ENCODE measurements at regions not wholly inside any gene's neighbourhood (a gene's known extent, or its start where the extent isn't known, plus 50 kb on each side); places are given as distances from the start of the nearest gene placed in this dataset.

- Histone ChIP-seq H3K36me3 (no peaks in the 10 kb centered on the region), H3K9me3 (no peaks in the 10 kb centered on the region), H3K27me3 (no peaks in the 10 kb centered on the region), H3K4me3 (no peak overlapping the region), H3K4me1 (peaks cover 8% of the 10 kb centered on the region), H3K27ac (no peak overlapping the region)
- no peak for DNase-seq (ENCODE audit: extremely low spot score in 2 of 2)
- TF ChIP-seq POLR2A (IDR thresholded peaks at IDR 0.05), result no peak
- no peak for TF ChIP-seq POLR2AphosphoS5 (IDR thresholded peaks at IDR 0.05; ENCODE audit: insufficient read depth in 1 of 2, low read depth in 1 of 2)
- no peak for TF ChIP-seq CTCF (IDR thresholded peaks at IDR 0.05)
- intact Hi-C loops (cut with DNase I), result loop anchor here (10.0 kb wide), 3 partner anchors 162 to 1268 kb away; no protein-coding TSS in a partner anchor
These were observed 269.2 kb downstream of the CDC5L start for GRCh38 chr6:44656691-44657090.

- Histone ChIP-seq H3K9me3 (no peaks in the 10 kb centered on the region), H3K4me3 (no peak overlapping the region), H3K4me1 (peaks cover 14% of the 10 kb centered on the region), H3K36me3 (no peaks in the 10 kb centered on the region), H3K27ac (no peak overlapping the region), H3K27me3 (no peaks in the 10 kb centered on the region)
- TF ChIP-seq CTCF (IDR thresholded peaks at IDR 0.05) (no peak), POLR2A (IDR thresholded peaks at IDR 0.05) (no peak), POLR2AphosphoS5 (IDR thresholded peaks at IDR 0.05; ENCODE audit: insufficient read depth in 1 of 2, low read depth in 1 of 2) (no peak)
- DNase-seq (ENCODE audit: extremely low spot score in 2 of 2), result no peak
- intact Hi-C loops (cut with DNase I), result loop anchor here (10.0 kb wide), 3 partner anchors 163 to 1267 kb away; no protein-coding TSS in a partner anchor
These were observed 269.8 kb downstream of the CDC5L start for GRCh38 chr6:44657206-44657819.

- Histone ChIP-seq H3K27ac (no peak overlapping the region), H3K36me3 (no peaks in the 10 kb centered on the region), H3K9me3 (no peaks in the 10 kb centered on the region), H3K4me3 (no peak overlapping the region), H3K27me3 (no peaks in the 10 kb centered on the region), H3K4me1 (peaks cover 26% of the 10 kb centered on the region)
- TF ChIP-seq POLR2AphosphoS5 (IDR thresholded peaks at IDR 0.05; ENCODE audit: insufficient read depth in 1 of 2, low read depth in 1 of 2) (no peak), CTCF (IDR thresholded peaks at IDR 0.05) (no peak), POLR2A (IDR thresholded peaks at IDR 0.05) (no peak)
- intact Hi-C loops (cut with DNase I), result loop anchor here (10.0 kb wide), 3 partner anchors 164 to 1266 kb away; no protein-coding TSS in a partner anchor
- no peak for DNase-seq (ENCODE audit: extremely low spot score in 2 of 2)
These were observed 271.1 kb downstream of the CDC5L start for GRCh38 chr6:44658571-44658970.

- Histone ChIP-seq H3K36me3 (no peaks in the 10 kb centered on the region), H3K27me3 (no peaks in the 10 kb centered on the region), H3K27ac (no peak overlapping the region), H3K9me3 (no peaks in the 10 kb centered on the region), H3K4me3 (no peak overlapping the region), H3K4me1 (peaks cover 26% of the 10 kb centered on the region)
- intact Hi-C loops (cut with DNase I), result loop anchor here (10.0 kb wide), 3 partner anchors 165 to 1265 kb away; no protein-coding TSS in a partner anchor
- DNase-seq (ENCODE audit: extremely low spot score in 2 of 2), result no peak
- TF ChIP-seq POLR2A (IDR thresholded peaks at IDR 0.05) (no peak), CTCF (IDR thresholded peaks at IDR 0.05) (no peak), POLR2AphosphoS5 (IDR thresholded peaks at IDR 0.05; ENCODE audit: insufficient read depth in 1 of 2, low read depth in 1 of 2) (no peak)
These were observed 272.2 kb downstream of the CDC5L start for GRCh38 chr6:44659726-44660125.

- Histone ChIP-seq H3K4me3 (no peak overlapping the region), H3K27ac (no peak overlapping the region), H3K27me3 (no peaks in the 10 kb centered on the region), H3K4me1 (peaks cover 26% of the 10 kb centered on the region), H3K9me3 (no peaks in the 10 kb centered on the region), H3K36me3 (no peaks in the 10 kb centered on the region)
- DNase-seq (ENCODE audit: extremely low spot score in 2 of 2), result no peak
- TF ChIP-seq POLR2AphosphoS5 (IDR thresholded peaks at IDR 0.05; ENCODE audit: insufficient read depth in 1 of 2, low read depth in 1 of 2), result no peak
- intact Hi-C loops (cut with DNase I), result no loop called here
These were observed 273.2 kb downstream of the CDC5L start for GRCh38 chr6:44660561-44661220.

Data from vagina (tissue), 2 donors.